ENCODE measurements at regions not wholly inside any gene's neighbourhood (a gene's known extent, or its start where the extent isn't known, plus 50 kb on each side); places are given as distances from the start of the nearest gene placed in this dataset.

DNA sequence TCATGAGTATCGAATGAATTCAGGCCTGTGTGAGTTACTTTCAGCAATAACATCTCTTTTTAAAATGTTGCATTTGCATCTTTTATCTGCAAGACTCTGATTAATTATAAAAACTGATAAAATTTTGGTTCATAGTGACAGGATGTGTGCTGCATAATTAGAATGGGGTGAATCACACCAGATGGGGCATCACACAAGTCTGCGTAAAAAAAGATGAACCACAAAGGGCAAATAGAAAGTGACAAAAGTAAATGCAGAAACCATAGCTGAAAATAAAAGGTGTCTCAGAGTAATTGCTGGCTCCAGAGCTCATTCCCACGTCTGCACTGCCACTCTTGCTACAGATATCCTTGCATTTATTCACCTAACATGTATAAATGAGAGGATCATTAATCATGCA, 131.1 kb downstream of the HS3ST1 start:
- Histone ChIP-seq H3K27ac (ENCODE audit: extremely low read depth, low read depth, low read length) (no peak overlapping the region), H3K9me3 (ENCODE audit: control insufficient read depth, insufficient read depth, low read depth, low read length) (no peaks in the 10 kb centered on the region), H3K36me3 (ENCODE audit: control insufficient read depth in 2 of 2, insufficient read depth in 1 of 2, low read length in 2 of 2) (no peaks in the 10 kb centered on the region), H3K4me1 (ENCODE audit: control insufficient read depth, insufficient read depth, low read length) (no peaks in the 10 kb centered on the region), H3K4me3 (ENCODE audit: low read depth, low read length) (no peak overlapping the region)
- ChIA-PET POLR2A (no interaction called here), CTCF (no interaction called here)
- TF ChIP-seq ZNF26 (tag by site-specific recombination; IDR thresholded peaks at IDR 0.05) (no peak), ZNF623 (tag by site-specific recombination; IDR thresholded peaks at IDR 0.05) (no peak), REPIN1 (tag by site-specific recombination; IDR thresholded peaks at IDR 0.05; ENCODE audit: low read depth) (no peak), ZNF280C (tag by site-specific recombination; IDR thresholded peaks at IDR 0.05) (no peak), ZIC2 (tag by site-specific recombination; IDR thresholded peaks at IDR 0.05) (no peak), ZNF555 (tag by site-specific recombination; conservative IDR thresholded peaks at IDR 0.05) (no peak)
- TF ChIP-seq, protein P1, sequence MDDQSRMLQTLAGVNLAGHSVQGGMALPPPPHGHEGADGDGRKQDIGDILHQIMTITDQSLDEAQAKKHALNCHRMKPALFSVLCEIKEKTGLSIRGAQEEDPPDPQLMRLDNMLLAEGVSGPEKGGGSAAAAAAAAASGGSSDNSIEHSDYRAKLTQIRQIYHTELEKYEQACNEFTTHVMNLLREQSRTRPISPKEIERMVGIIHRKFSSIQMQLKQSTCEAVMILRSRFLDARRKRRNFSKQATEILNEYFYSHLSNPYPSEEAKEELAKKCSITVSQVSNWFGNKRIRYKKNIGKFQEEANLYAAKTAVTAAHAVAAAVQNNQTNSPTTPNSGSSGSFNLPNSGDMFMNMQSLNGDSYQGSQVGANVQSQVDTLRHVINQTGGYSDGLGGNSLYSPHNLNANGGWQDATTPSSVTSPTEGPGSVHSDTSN (CRISPR knock-in tag; IDR thresholded peaks at IDR 0.05) = no peak

DNA sequence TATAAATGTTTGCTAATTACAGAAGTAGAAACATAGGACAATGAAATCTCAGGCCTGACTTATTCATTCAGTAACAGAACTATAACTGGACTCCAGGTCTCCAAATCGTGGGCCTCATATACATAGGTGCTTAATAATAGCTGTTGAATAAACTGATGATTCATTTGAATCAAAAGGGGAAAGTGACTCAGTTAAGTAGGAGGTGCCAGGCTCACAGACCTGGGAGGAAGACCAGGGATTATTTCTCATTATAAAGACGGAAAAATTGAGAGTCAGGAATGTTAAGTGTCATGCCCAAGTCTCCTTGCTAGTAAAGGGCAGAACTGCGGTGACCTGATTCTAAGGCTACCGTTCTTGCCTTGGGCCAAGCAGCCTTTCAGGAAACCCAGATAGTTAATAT, 131.5 kb downstream of the HS3ST1 start:
- Histone ChIP-seq H3K4me3 (ENCODE audit: low read depth, low read length) (no peak overlapping the region), H3K4me1 (ENCODE audit: control insufficient read depth, insufficient read depth, low read length) (no peaks in the 10 kb centered on the region), H3K36me3 (ENCODE audit: control insufficient read depth in 2 of 2, insufficient read depth in 1 of 2, low read length in 2 of 2) (no peaks in the 10 kb centered on the region), H3K9me3 (ENCODE audit: control insufficient read depth, insufficient read depth, low read depth, low read length) (no peaks in the 10 kb centered on the region), H3K27ac (ENCODE audit: extremely low read depth, low read depth, low read length) (no peak overlapping the region)
- POLR2A ChIA-PET = no interaction called here
- TF ChIP-seq ZNF513 (tag by site-specific recombination; IDR thresholded peaks at IDR 0.05) (no peak), ZNF530 (tag by site-specific recombination; IDR thresholded peaks at IDR 0.05; ENCODE audit: low read depth) (no peak), ZBTB1 (tag by site-specific recombination; IDR thresholded peaks at IDR 0.05) (no peak), ZNF223 (tag by site-specific recombination; IDR thresholded peaks at IDR 0.05) (no peak), IKZF3 (tag by site-specific recombination; IDR thresholded peaks at IDR 0.05) (no peak), HOXC10 (CRISPR knock-in tag; IDR thresholded peaks at IDR 0.05) (no peak), ZNF777 (tag by site-specific recombination; IDR thresholded peaks at IDR 0.05; ENCODE audit: borderline replicate concordance) (no peak)
- CTCF ChIA-PET = no interaction called here

DNA sequence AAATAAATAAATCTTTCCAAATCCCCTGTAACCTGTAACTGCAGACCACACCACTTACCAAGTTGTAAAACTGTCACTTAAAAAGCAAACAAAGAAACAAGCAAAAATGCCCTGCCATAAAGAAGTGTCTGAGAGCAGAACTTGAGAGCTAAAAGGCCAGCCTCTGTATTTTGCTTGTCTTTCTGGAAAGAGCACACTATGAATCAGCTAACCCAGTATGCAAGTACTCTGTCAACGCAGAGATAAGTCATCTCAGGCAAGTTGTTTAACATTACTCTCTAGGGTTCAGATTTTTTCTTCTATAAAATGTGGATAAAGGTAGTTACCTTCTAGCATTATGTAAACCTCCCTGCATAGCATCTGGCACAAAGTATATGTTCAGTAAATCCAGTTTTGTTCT, 134.8 kb downstream of the HS3ST1 start:
- POLR2A ChIA-PET = no interaction called here
- CTCF ChIA-PET = interaction anchor here (0.6 kb wide), 1 partner anchor 27 kb away, joined by 3 read pairs; no protein-coding TSS in a partner anchor
- Histone ChIP-seq H3K4me1 (ENCODE audit: control insufficient read depth, insufficient read depth, low read length) (no peaks in the 10 kb centered on the region), H3K36me3 (ENCODE audit: control insufficient read depth in 2 of 2, insufficient read depth in 1 of 2, low read length in 2 of 2) (no peaks in the 10 kb centered on the region), H3K4me3 (ENCODE audit: low read depth, low read length) (no peak overlapping the region), H3K9me3 (ENCODE audit: control insufficient read depth, insufficient read depth, low read depth, low read length) (no peaks in the 10 kb centered on the region), H3K27ac (ENCODE audit: extremely low read depth, low read depth, low read length) (no peak overlapping the region)
- TF ChIP-seq ZNF792 (tag by site-specific recombination; IDR thresholded peaks at IDR 0.05) = no peak
- TF ChIP-seq ZNF610 (tag by site-specific recombination; IDR thresholded peaks at IDR 0.05; ENCODE audit: borderline replicate concordance) = no peak
- no peak for TF ChIP-seq ZNF37A (tag by site-specific recombination; IDR thresholded peaks at IDR 0.05)
- TF ChIP-seq, protein P2, sequence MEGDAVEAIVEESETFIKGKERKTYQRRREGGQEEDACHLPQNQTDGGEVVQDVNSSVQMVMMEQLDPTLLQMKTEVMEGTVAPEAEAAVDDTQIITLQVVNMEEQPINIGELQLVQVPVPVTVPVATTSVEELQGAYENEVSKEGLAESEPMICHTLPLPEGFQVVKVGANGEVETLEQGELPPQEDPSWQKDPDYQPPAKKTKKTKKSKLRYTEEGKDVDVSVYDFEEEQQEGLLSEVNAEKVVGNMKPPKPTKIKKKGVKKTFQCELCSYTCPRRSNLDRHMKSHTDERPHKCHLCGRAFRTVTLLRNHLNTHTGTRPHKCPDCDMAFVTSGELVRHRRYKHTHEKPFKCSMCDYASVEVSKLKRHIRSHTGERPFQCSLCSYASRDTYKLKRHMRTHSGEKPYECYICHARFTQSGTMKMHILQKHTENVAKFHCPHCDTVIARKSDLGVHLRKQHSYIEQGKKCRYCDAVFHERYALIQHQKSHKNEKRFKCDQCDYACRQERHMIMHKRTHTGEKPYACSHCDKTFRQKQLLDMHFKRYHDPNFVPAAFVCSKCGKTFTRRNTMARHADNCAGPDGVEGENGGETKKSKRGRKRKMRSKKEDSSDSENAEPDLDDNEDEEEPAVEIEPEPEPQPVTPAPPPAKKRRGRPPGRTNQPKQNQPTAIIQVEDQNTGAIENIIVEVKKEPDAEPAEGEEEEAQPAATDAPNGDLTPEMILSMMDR (tag by site-specific recombination; IDR thresholded peaks at IDR 0.05) = no peak
- no peak for TF ChIP-seq ZNF664 (tag by site-specific recombination; IDR thresholded peaks at IDR 0.05)
- TF ChIP-seq ZNF777 (tag by site-specific recombination; IDR thresholded peaks at IDR 0.05; ENCODE audit: borderline replicate concordance) = no peak
- no peak for TF ChIP-seq YY1 (tag by site-specific recombination; IDR thresholded peaks at IDR 0.05)
- TF ChIP-seq ZNF148 (tag by site-specific recombination; IDR thresholded peaks at IDR 0.05; ENCODE audit: borderline replicate concordance) = no peak
